ENCODE measurements at regions not wholly inside any gene's neighbourhood (a gene's known extent, or its start where the extent isn't known, plus 50 kb on each side); places are given as distances from the start of the nearest gene placed in this dataset.
A peak's percentile ranks its signal among the peaks of the same experiment; 100 is the strongest.
"Not testable (repeated sequence)": the region's sequence is repeated elsewhere in the genome, so short reads cannot be mapped to it uniquely, and the experiment has no call there.

GRCh38 chr14:22285991-22286390, 303.0 kb downstream of the DAD1 start:
- no peak for DNase-seq

GRCh38 chr14:22282949-22283348, 306.1 kb downstream of the DAD1 start:
- no peak for DNase-seq

DNA sequence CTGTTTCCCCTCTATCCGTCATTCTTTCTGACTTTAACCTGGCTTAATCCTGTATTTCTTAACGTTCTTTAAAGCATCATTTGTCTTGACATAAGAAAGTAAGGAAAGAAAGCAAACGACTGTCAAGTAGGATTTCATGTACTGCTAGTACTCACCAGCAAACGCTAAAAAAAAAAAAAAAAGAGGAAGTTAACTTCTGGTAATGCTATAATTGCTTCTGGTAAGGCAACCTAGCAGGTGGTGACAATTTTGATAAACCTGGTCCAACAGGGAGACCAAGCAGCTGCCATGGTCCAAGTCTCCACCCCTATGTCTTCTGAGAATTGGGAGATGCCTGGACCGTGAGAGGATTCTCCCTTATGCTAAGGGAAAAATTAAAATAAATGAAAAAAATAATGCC, 306.6 kb downstream of the DAD1 start:
- no peak for DNase-seq

DNA sequence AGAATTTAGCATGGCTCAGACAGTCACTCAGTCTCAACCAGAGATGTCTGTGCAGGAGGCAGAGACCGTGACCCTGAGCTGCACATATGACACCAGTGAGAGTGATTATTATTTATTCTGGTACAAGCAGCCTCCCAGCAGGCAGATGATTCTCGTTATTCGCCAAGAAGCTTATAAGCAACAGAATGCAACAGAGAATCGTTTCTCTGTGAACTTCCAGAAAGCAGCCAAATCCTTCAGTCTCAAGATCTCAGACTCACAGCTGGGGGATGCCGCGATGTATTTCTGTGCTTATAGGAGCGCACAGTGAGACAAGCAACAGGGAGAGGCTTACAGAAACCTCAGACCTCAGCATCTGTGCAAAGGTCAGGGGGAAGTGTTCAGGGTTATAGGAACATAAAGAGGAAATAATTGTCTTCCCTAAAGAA, 307.6 kb downstream of the DAD1 start:
- not testable (repeated sequence) for DNase-seq

GRCh38 chr14:22280497-22281316, 308.3 kb downstream of the DAD1 start:
- DNase-seq, result no peak

GRCh38 chr14:22276913-22277816, 311.9 kb downstream of the DAD1 start:
- peak; percentile 23 for DNase-seq

GRCh38 chr14:22271838-22272799, 316.9 kb downstream of the DAD1 start:
- DNase-seq, result no peak

DNA sequence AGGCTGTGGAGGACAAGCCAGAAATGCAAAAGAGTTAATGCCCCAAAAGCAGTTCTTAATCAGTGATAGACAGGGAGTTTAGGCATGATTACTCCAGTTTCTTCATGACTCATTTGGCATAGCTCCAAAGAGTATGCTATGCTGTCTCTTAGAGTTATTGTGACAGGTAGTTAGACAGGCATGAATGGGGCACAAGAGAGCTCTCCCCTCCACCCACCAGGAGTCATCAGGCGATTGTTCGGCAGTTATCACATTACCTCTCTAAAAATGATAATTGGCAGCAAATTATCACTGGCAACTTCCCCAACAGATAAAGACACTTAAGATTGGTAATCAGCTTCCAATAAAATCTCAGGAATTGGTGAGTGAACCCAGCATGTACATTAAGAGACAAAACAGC, 320.1 kb downstream of the DAD1 start:
- DNase-seq, result no peak

DNA sequence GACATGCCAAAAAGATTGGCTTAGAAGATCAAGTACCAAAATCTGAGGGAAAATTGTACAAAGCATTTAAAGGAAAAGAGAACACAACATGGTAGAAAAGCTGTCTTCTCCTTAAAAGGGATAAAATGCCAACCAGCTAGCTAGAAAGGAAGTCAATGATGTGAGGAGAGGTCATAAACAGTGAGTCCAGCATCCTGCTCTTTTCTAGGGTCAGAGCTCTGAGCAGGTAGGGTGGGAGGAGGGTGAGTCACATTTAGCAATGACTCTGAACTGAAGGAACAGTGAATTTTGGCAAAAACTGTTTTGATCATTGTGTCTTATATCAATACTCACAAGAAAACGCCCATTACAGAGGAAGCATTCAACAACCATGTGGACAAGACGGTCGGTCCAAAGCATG, 322.3 kb downstream of the DAD1 start:
- no peak for DNase-seq

DNA sequence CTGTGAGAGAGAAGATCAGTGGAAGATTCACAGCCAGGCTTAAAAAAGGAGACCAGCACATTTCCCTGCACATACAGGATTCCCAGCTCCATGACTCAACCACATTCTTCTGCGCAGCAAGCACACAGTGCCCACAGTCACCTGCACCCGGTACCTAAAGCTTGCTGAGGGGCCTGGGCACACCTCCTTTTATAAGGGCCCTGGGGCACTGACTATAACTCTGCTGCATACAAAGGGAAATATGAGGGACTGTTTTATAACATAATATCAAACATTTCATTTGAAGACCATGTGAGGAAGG, 322.9 kb downstream of the DAD1 start:
- DNase-seq, result no peak

DNA sequence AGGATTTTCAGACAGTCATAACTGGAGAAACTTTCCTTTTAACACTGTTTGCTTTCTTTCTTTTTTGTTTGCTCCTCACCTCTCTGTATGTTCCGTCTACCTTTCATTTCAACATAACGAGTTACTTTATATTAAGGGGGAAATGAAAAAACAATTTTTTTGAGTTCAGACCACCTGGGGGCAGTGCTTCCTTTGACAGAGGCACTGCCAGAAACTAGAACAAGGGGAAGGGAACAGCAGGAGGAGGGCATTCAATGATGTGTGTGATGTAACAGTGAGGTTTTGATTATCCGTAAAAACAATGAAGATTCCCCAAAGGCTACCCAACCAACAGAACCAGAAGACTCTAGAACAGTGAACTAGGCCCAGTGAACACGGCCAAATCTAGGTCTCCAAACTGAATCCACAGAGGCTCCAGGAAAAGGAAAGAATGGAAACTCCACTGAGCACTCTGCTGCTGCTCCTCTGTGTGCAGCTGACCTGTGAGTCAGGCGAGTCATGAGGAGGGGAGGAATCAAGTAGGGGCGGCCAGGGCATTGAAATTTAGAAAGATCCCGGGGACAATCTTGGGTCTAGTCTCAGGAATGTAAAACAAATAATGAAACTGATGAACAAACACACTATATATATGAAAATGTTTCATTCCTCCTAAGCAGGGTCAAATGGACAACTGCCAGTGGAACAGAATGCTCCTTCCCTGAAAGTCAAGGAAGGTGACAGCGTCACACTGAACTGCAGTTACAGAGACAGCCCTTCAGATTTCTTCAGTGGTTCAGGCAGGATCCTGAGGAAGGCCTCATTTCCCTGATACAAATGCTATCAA, 323.5 kb downstream of the DAD1 start:
- no peak for DNase-seq

- no peak for DNase-seq
Observed at GRCh38 chr14:22264759-22265158, 324.3 kb downstream of the DAD1 start.

GRCh38 chr14:22263961-22264360, 325.1 kb downstream of the DAD1 start:
- no peak for DNase-seq

DNA sequence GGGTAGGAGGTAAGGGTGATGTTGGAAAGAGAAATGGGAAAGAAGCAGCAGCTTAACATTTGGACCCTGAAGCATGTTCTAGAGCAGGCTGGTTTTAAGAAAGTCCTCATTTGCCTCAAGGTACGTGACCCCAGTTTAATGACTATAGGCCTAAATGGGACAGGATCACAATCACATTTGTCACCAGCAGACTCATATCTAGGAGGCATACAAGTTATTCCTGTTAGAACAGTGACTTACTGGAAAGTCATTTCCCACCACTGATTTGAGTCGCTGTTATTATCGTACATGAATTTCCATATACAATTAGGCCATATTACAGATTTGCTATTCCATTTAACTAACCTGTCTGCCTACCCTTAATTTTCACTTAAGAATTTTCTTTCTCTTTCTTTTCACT, 326.1 kb downstream of the DAD1 start:
- DNase-seq, result no peak

GRCh38 chr14:22255017-22255950, 333.7 kb downstream of the DAD1 start:
- DNase-seq, result no peak

- no peak for DNase-seq
Observed at GRCh38 chr14:22252686-22253085, 336.3 kb downstream of the DAD1 start.

DNA sequence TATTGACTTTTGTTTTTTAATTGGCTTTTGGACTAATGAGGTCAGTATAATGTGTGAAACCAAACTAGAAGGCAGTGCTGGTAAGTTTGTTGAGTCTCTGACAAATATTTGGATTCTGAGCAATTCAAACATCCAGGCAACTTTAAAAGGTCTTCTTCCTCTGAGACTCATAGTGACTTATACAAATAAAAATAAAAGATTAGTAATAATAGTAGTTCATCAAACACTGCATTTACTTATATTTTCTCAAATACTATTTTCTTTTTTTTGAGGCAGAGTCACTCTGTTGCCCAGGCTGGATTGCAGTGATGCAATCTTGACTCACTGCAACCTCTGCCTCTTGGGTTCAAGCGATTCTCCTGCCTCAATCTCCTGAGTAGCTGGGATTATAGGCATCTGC, 337.9 kb downstream of the DAD1 start:
- DNase-seq, result no peak

DNA sequence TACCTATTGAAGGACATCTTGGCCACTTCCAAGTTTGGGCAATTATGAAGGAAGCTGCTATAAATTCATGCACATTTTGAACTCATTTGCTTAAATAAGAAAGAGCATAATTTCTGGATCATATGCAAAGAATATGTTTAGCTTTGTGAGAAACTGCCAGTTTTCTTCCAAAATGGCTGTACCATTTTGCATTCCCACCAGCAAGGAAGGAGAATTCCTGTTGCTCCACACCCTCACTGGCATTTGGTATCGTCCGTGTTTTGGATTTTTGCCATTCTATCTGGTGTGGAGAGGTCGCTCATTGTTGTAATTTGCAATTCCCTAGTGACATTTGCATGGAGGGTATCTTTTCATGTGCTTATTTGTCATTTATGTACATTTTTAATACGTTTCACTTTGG, 339.3 kb downstream of the DAD1 start:
- no peak for DNase-seq

- no peak for DNase-seq
Observed at GRCh38 chr14:22243971-22244581, 344.9 kb downstream of the DAD1 start.

DNA sequence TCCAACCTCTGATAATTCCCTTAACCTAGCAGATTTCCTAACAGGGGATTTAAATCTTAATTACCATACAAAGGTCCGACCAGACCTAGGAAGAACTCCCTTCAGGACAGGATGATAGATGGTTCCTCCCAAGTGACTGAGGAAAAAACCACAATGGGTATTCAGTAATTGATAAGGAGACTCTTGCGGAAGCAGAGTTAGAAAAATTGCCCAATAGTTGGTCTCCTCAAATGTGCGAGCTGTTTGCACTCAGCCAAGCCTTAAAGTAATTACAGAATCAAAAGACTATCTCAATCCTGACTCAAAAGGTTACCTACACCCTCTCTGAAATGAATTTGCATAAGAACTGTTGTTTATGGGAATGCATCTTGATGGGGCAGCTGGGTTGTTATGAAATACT, 350.7 kb downstream of the DAD1 start:
- not testable (repeated sequence) for DNase-seq

- DNase-seq, result no peak
Observed at GRCh38 chr14:22233377-22233776, 355.6 kb downstream of the DAD1 start.
